ENCODE measurements at regions not wholly inside any gene's neighbourhood (a gene's known extent, or its start where the extent isn't known, plus 50 kb on each side); places are given as distances from the start of the nearest gene placed in this dataset.

DNA sequence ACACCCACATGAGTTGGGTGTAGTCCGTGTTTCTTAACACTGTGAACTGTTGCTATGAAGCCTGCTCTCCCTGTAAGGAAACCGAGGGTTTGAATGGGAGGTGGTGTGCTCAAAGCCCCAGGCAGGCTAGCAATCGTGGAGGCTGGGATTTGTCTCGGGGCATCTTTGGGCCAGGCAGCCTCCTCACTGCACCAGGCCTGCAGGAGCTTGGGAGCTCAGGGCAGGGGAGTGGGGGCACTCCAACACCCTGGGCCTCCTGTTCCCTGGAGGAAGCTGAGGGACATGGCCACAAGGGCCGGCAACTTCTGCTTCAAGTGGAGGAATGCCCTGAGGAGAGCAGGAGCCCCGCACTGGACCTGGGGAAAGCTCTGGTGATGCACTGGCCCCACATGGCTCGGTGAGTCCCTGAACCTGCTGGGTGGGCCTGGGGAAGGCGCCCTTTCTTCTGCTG, 164.7 kb upstream of the B3GAT1 start:
- TF ChIP-seq, protein P1, sequence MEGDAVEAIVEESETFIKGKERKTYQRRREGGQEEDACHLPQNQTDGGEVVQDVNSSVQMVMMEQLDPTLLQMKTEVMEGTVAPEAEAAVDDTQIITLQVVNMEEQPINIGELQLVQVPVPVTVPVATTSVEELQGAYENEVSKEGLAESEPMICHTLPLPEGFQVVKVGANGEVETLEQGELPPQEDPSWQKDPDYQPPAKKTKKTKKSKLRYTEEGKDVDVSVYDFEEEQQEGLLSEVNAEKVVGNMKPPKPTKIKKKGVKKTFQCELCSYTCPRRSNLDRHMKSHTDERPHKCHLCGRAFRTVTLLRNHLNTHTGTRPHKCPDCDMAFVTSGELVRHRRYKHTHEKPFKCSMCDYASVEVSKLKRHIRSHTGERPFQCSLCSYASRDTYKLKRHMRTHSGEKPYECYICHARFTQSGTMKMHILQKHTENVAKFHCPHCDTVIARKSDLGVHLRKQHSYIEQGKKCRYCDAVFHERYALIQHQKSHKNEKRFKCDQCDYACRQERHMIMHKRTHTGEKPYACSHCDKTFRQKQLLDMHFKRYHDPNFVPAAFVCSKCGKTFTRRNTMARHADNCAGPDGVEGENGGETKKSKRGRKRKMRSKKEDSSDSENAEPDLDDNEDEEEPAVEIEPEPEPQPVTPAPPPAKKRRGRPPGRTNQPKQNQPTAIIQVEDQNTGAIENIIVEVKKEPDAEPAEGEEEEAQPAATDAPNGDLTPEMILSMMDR (IDR thresholded peaks at IDR 0.05; ENCODE audit: insufficient read depth, low read depth, low read length), result no peak
- no peak for TF ChIP-seq EZH2 (IDR thresholded peaks at IDR 0.05; ENCODE audit: insufficient read depth, low read length)

Data from astrocyte (in vitro differentiated cells and primary cell).